ENCODE measurements at regions not wholly inside any gene's neighbourhood (a gene's known extent, or its start where the extent isn't known, plus 50 kb on each side); places are given as distances from the start of the nearest gene placed in this dataset.

DNA sequence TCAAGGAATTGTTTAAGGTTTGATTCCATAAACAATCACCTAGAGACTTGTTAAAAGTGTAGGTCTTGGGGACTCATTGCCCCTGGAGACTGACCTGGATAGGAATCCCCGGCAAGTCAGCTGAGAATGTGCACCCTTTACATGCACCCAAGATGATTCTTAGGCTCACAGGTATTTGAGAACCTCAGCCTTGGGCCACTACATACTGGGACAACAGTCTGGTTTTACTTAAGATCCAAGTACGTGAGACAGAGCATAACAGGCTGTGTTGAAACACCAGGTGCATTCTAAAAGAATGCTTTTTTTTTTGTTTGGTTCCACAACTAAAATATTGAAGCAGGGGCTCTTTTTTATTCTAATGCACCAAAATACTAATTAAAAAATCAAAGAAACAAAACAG is 215.8 kb downstream of the TMX3 start:
- TF ChIP-seq, protein P1, sequence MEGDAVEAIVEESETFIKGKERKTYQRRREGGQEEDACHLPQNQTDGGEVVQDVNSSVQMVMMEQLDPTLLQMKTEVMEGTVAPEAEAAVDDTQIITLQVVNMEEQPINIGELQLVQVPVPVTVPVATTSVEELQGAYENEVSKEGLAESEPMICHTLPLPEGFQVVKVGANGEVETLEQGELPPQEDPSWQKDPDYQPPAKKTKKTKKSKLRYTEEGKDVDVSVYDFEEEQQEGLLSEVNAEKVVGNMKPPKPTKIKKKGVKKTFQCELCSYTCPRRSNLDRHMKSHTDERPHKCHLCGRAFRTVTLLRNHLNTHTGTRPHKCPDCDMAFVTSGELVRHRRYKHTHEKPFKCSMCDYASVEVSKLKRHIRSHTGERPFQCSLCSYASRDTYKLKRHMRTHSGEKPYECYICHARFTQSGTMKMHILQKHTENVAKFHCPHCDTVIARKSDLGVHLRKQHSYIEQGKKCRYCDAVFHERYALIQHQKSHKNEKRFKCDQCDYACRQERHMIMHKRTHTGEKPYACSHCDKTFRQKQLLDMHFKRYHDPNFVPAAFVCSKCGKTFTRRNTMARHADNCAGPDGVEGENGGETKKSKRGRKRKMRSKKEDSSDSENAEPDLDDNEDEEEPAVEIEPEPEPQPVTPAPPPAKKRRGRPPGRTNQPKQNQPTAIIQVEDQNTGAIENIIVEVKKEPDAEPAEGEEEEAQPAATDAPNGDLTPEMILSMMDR (IDR thresholded peaks at IDR 0.05; ENCODE audit: poor library complexity), result no peak
- TF ChIP-seq EZH2 (IDR thresholded peaks at IDR 0.05; ENCODE audit: borderline replicate concordance), result no peak

Data from hepatocyte (in vitro differentiated cells).